Bronchial epithelial cell (primary cell): ENCODE measurements at regions not wholly inside any gene's neighbourhood (a gene's known extent, or its start where the extent isn't known, plus 50 kb on each side); places are given as distances from the start of the nearest gene placed in this dataset.
"Not testable (repeated sequence)": the region's sequence is repeated elsewhere in the genome, so short reads cannot be mapped to it uniquely, and the experiment has no call there.

ENCODE experiments used
- DNase-seq: peaks from one replicate; pipeline ENCODE4 v3.0.0-alpha.2; 2010; ENCODE audit warnings: low read depth
- FAIRE-seq: peaks from 2 replicates; lab custom pipeline; 2011; peaks lifted over from hg19 to GRCh38; lab: Jason Lieb, UNC
- H3K27me3 ChIP-seq: 2 replicates; pipeline ENCODE4 v1.5.1; 2011; ENCODE audit warnings: low read length; ENCODE audit not compliant: control insufficient read depth, insufficient read depth
- H3K36me3 ChIP-seq: 2 replicates; pipeline ENCODE4 v1.5.1; 2011; ENCODE audit warnings: low read length; ENCODE audit not compliant: control insufficient read depth, insufficient read depth
- H3K4me3 ChIP-seq: 2 replicates; pipeline ENCODE4 v1.5.1; 2011; ENCODE audit warnings: mild to moderate bottlenecking, low read depth, low read length, control low read depth
- CTCF ChIP-seq: IDR thresholded peaks from 2 replicates; pipeline ENCODE4 v1.5.1; 2011; ENCODE audit warnings: mild to moderate bottlenecking, moderate library complexity, low read length, control low read depth, inconsistent platforms; ENCODE audit not compliant: insufficient read depth, severe bottlenecking

GRCh38 chr1:213692321-213692720, 295.5 kb upstream of the PROX1 start:
- FAIRE-seq (no peak), DNase-seq (no peak)
- Histone ChIP-seq H3K36me3 (no peaks in the 10 kb centered on the region), H3K27me3 (no peaks in the 10 kb centered on the region), H3K4me3 (no peak overlapping the region)
- no peak for TF ChIP-seq CTCF

GRCh38 chr1:213693864-213694263, 293.9 kb upstream of the PROX1 start:
- no peaks in the 10 kb centered on the region for H3K36me3 ChIP-seq
- no peak for DNase-seq
- no peak overlapping the region for H3K4me3 ChIP-seq
- H3K27me3 ChIP-seq, result no peaks in the 10 kb centered on the region
- FAIRE-seq, result no peak
- TF ChIP-seq CTCF, result no peak

- H3K4me3 ChIP-seq, result no peak overlapping the region
- TF ChIP-seq CTCF, result no peak
- H3K36me3 ChIP-seq, result no peaks in the 10 kb centered on the region
- FAIRE-seq (peak; percentile 96), DNase-seq (no peak)
- no peaks in the 10 kb centered on the region for H3K27me3 ChIP-seq
Measured at GRCh38 chr1:213697192-213697802, 290.5 kb upstream of the PROX1 start.

GRCh38 chr1:213698092-213698702, 289.6 kb upstream of the PROX1 start:
- FAIRE-seq (no peak), DNase-seq (peak; percentile 38)
- H3K27me3 ChIP-seq, result no peaks in the 10 kb centered on the region
- H3K36me3 ChIP-seq, result no peaks in the 10 kb centered on the region
- TF ChIP-seq CTCF, result no peak
- no peak overlapping the region for H3K4me3 ChIP-seq

GRCh38 chr1:213702703-213703102, 285.1 kb upstream of the PROX1 start:
- TF ChIP-seq CTCF, result no peak
- no peak overlapping the region for H3K4me3 ChIP-seq
- FAIRE-seq (no peak), DNase-seq (no peak)
- no peaks in the 10 kb centered on the region for H3K27me3 ChIP-seq
- no peaks in the 10 kb centered on the region for H3K36me3 ChIP-seq

GRCh38 chr1:213704941-213705340, 282.8 kb upstream of the PROX1 start:
- Histone ChIP-seq H3K4me3 (no peak overlapping the region), H3K36me3 (no peaks in the 10 kb centered on the region), H3K27me3 (no peaks in the 10 kb centered on the region)
- DNase-seq (no peak), FAIRE-seq (no peak)
- no peak for TF ChIP-seq CTCF

- not testable (repeated sequence) for H3K36me3 ChIP-seq, H3K27me3 ChIP-seq, FAIRE-seq, H3K4me3 ChIP-seq
- peak; percentile 23 for DNase-seq
Measured at GRCh38 chr1:213711833-213712490, 275.8 kb upstream of the PROX1 start.
